Progenitor cell of endocrine pancreas (in vitro differentiated cells): ENCODE measurements at regions not wholly inside any gene's neighbourhood (a gene's known extent, or its start where the extent isn't known, plus 50 kb on each side); places are given as distances from the start of the nearest gene placed in this dataset.

Experiments used
- DNase-seq: peaks from one replicate; pipeline ENCODE4 v3.0.0; 2021; ENCODE audit warnings: low spot score; ENCODE audit not compliant: unreplicated experiment
- H3K27ac Mint-ChIP-seq: 2 replicates; pipeline ENCODE4 v1.8.0; 2021; ENCODE audit warnings: mild to moderate bottlenecking, moderate library complexity, mixed read lengths
- H3K27me3 Mint-ChIP-seq: 2 replicates; pipeline ENCODE4 v1.8.0; 2021; ENCODE audit warnings: mixed read lengths
- H3K36me3 Mint-ChIP-seq: 2 replicates; pipeline ENCODE4 v1.8.0; 2022; ENCODE audit warnings: mixed read lengths; ENCODE audit not compliant: insufficient read depth
- H3K4me1 Mint-ChIP-seq: 2 replicates; pipeline ENCODE4 v1.8.0; 2021; ENCODE audit warnings: low read depth, mixed read lengths
- H3K4me3 Mint-ChIP-seq: 2 replicates; pipeline ENCODE4 v1.8.0; 2021; ENCODE audit warnings: low read depth, mild to moderate bottlenecking, moderate library complexity, mixed read lengths
- H3K9me3 Mint-ChIP-seq: 2 replicates; pipeline ENCODE4 v1.8.0; 2021; ENCODE audit warnings: low read depth, mixed read lengths
- CTCF ChIP-seq: fragments of 200-600 bp; sonication (generic); IDR thresholded peaks from one replicate; pipeline ENCODE4 v1.5.0; 2021; ENCODE audit warnings: antibody characterized with exemption, mild to moderate bottlenecking; ENCODE audit not compliant: unreplicated experiment

GRCh38 chr1:235004840-235005391 is 123.7 kb downstream of the TOMM20 start:
- H3K36me3 Mint-ChIP-seq = no peaks in the 10 kb centered on the region
- H3K9me3 Mint-ChIP-seq = peaks cover 3% of the 10 kb centered on the region
- no peak for TF ChIP-seq CTCF
- H3K27me3 Mint-ChIP-seq = no peaks in the 10 kb centered on the region
- H3K4me3 Mint-ChIP-seq = no peak overlapping the region
- DNase-seq = no peak
- no peak overlapping the region for H3K27ac Mint-ChIP-seq
- H3K4me1 Mint-ChIP-seq = peaks cover 2% of the 10 kb centered on the region

- no peak for DNase-seq
- no peaks in the 10 kb centered on the region for H3K27me3 Mint-ChIP-seq
- H3K27ac Mint-ChIP-seq = no peak overlapping the region
- no peaks in the 10 kb centered on the region for H3K36me3 Mint-ChIP-seq
- peaks cover 3% of the 10 kb centered on the region for H3K9me3 Mint-ChIP-seq
- TF ChIP-seq CTCF = no peak
- peaks cover 2% of the 10 kb centered on the region for H3K4me1 Mint-ChIP-seq
- H3K4me3 Mint-ChIP-seq = no peak overlapping the region
Observed at GRCh38 chr1:235004276-235004675, 124.4 kb downstream of the TOMM20 start.

GRCh38 chr1:235002706-235003300 is 125.8 kb downstream of the TOMM20 start:
- H3K4me3 Mint-ChIP-seq = no peak overlapping the region
- no peaks in the 10 kb centered on the region for H3K9me3 Mint-ChIP-seq
- H3K27ac Mint-ChIP-seq = no peak overlapping the region
- no peaks in the 10 kb centered on the region for H3K36me3 Mint-ChIP-seq
- no peak for TF ChIP-seq CTCF
- DNase-seq = no peak
- peaks cover 7% of the 10 kb centered on the region for H3K4me1 Mint-ChIP-seq
- no peaks in the 10 kb centered on the region for H3K27me3 Mint-ChIP-seq

GRCh38 chr1:234999513-234999940 is 129.1 kb downstream of the TOMM20 start:
- H3K4me1 Mint-ChIP-seq = peaks cover 7% of the 10 kb centered on the region
- H3K4me3 Mint-ChIP-seq = no peak overlapping the region
- no peaks in the 10 kb centered on the region for H3K9me3 Mint-ChIP-seq
- no peaks in the 10 kb centered on the region for H3K36me3 Mint-ChIP-seq
- H3K27ac Mint-ChIP-seq = no peak overlapping the region
- TF ChIP-seq CTCF = no peak
- H3K27me3 Mint-ChIP-seq = no peaks in the 10 kb centered on the region
- DNase-seq = no peak

GRCh38 chr1:234997896-234998741 is 130.5 kb downstream of the TOMM20 start:
- H3K4me3 Mint-ChIP-seq = no peak overlapping the region
- peaks cover 7% of the 10 kb centered on the region for H3K4me1 Mint-ChIP-seq
- H3K9me3 Mint-ChIP-seq = no peaks in the 10 kb centered on the region
- H3K36me3 Mint-ChIP-seq = no peaks in the 10 kb centered on the region
- no peaks in the 10 kb centered on the region for H3K27me3 Mint-ChIP-seq
- H3K27ac Mint-ChIP-seq = no peak overlapping the region
- no peak for DNase-seq
- no peak for TF ChIP-seq CTCF
